ENCODE measurements at regions not wholly inside any gene's neighbourhood (a gene's known extent, or its start where the extent isn't known, plus 50 kb on each side); places are given as distances from the start of the nearest gene placed in this dataset.

GRCh38 chr6:167472148-167472547 lies 147.3 kb downstream of the TTLL2 start:
- ChIA-PET POLR2A (no interaction called here), CTCF (no interaction called here)
- Histone ChIP-seq H2AFZ (ENCODE audit: low read depth) (no peak overlapping the region), H3K4me3 (ENCODE audit: low read depth in 2 of 2, low read length in 1 of 2) (no peak overlapping the region), H3K27ac (ENCODE audit: low read depth in 2 of 2, low read length in 1 of 2) (no peak overlapping the region), H3K9ac (no peak overlapping the region), H3K27me3 (ENCODE audit: insufficient read depth) (no peaks in the 10 kb centered on the region), H4K20me1 (ENCODE audit: insufficient read depth) (no peaks in the 10 kb centered on the region), H3K9me2 (no peaks in the 10 kb centered on the region), H3K4me2 (no peak overlapping the region), H3K79me2 (ENCODE audit: insufficient read depth) (no peaks in the 10 kb centered on the region), H3K4me1 (ENCODE audit: control insufficient read depth in 1 of 2, insufficient read depth in 2 of 2, low read depth in 1 of 2, low read length in 1 of 2) (no peaks in the 10 kb centered on the region; a peak in 1 of 4 replicates), H3K9me3 (no peaks in the 10 kb centered on the region), H3F3A (replicated peaks; ENCODE audit: insufficient read depth) (no peaks in the 10 kb centered on the region), H3K36me3 (replicated peaks in 1 of 2; ENCODE audit: control insufficient read depth in 1 of 2, insufficient read depth in 2 of 2, low read length in 1 of 2) (no peaks in the 10 kb centered on the region)
- DNase-seq: no peak
- WGBS (ENCODE audit: low lambda C conversion rate): 77% methylated on average over 4 of the region's 4 CpGs
- TF ChIP-seq RCOR1 (IDR thresholded peaks at IDR 0.05; ENCODE audit: low read length) (no peak), MXI1 (IDR thresholded peaks at IDR 0.05; ENCODE audit: low read depth, low read length) (no peak), USF2 (IDR thresholded peaks at IDR 0.05; ENCODE audit: borderline replicate concordance, low read depth, low read length) (no peak), RXRA (IDR thresholded peaks at IDR 0.05; ENCODE audit: borderline replicate concordance, low read depth) (no peak), TEAD4 (IDR thresholded peaks at IDR 0.05; ENCODE audit: borderline replicate concordance, insufficient read depth) (no peak), TAF1 (IDR thresholded peaks at IDR 0.05; ENCODE audit: borderline replicate concordance, low read depth, low read length) (no peak), CHD2 (IDR thresholded peaks at IDR 0.05; ENCODE audit: low read length, partially characterized antibody) (no peak), FOXM1 (IDR thresholded peaks at IDR 0.05; ENCODE audit: low read depth) (no peak), NRF1 (IDR thresholded peaks at IDR 0.05; ENCODE audit: low read depth, low read length) (no peak), FOXJ3 (CRISPR knock-in tag; IDR thresholded peaks at IDR 0.05) (no peak), ZBTB33 (IDR thresholded peaks at IDR 0.05; ENCODE audit: borderline replicate concordance, low read depth) (no peak), USF1 (IDR thresholded peaks at IDR 0.05; ENCODE audit: borderline replicate concordance, low read depth) (no peak), POLR2AphosphoS5 (IDR thresholded peaks at IDR 0.05; ENCODE audit: low read depth, low read length) (no peak)

- no peak overlapping the region for H3K4me2 ChIP-seq
- H3K36me3 ChIP-seq (replicated peaks in 1 of 2; ENCODE audit: control insufficient read depth in 1 of 2, insufficient read depth in 2 of 2, low read length in 1 of 2): no peaks in the 10 kb centered on the region
- POLR2A ChIA-PET: no interaction called here
- H3K27ac ChIP-seq (ENCODE audit: low read depth in 2 of 2, low read length in 1 of 2): no peak overlapping the region
- no peaks in the 10 kb centered on the region for H3K27me3 ChIP-seq (ENCODE audit: insufficient read depth)
- no peaks in the 10 kb centered on the region for H4K20me1 ChIP-seq (ENCODE audit: insufficient read depth)
- TF ChIP-seq MXI1 (IDR thresholded peaks at IDR 0.05; ENCODE audit: low read depth, low read length) (no peak), RCOR1 (IDR thresholded peaks at IDR 0.05; ENCODE audit: low read length) (no peak), POLR2AphosphoS5 (IDR thresholded peaks at IDR 0.05; ENCODE audit: low read depth, low read length) (no peak), SIN3A (IDR thresholded peaks at IDR 0.05; ENCODE audit: borderline replicate concordance, low read depth, low read length) (no peak), EP300 (IDR thresholded peaks at IDR 0.05; ENCODE audit: borderline replicate concordance in 1 of 2, low read depth in 1 of 2, low read length in 1 of 2) (no peak), TEAD4 (IDR thresholded peaks at IDR 0.05; ENCODE audit: borderline replicate concordance, insufficient read depth) (no peak), USF1 (IDR thresholded peaks at IDR 0.05; ENCODE audit: borderline replicate concordance, low read depth) (no peak), TCF12 (IDR thresholded peaks at IDR 0.05) (no peak), TAF1 (IDR thresholded peaks at IDR 0.05; ENCODE audit: borderline replicate concordance, low read depth, low read length) (no peak), FOXM1 (IDR thresholded peaks at IDR 0.05; ENCODE audit: low read depth) (no peak), JUND (IDR thresholded peaks at IDR 0.05) (no peak), CHD2 (IDR thresholded peaks at IDR 0.05; ENCODE audit: low read length, partially characterized antibody) (no peak), EZH2phosphoT487 (IDR thresholded peaks at IDR 0.05; ENCODE audit: borderline replicate concordance, low read depth) (no peak), NFIC (IDR thresholded peaks at IDR 0.05; ENCODE audit: borderline replicate concordance) (no peak), RFX5 (IDR thresholded peaks at IDR 0.05; ENCODE audit: low read length) (no peak), GABPA (IDR thresholded peaks at IDR 0.05; ENCODE audit: low read depth) (no peak), CTCF (IDR thresholded peaks at IDR 0.05) (no peak), ELF1 (IDR thresholded peaks at IDR 0.05) (no peak)
- H3K9me2 ChIP-seq: no peaks in the 10 kb centered on the region
- WGBS (ENCODE audit: low lambda C conversion rate): 40% methylated on average over 1 of the region's 1 CpG
- CTCF ChIA-PET: no interaction called here
- H3K4me3 ChIP-seq (ENCODE audit: low read depth in 2 of 2, low read length in 1 of 2): no peak overlapping the region
- H3K4me1 ChIP-seq (ENCODE audit: control insufficient read depth in 1 of 2, insufficient read depth in 2 of 2, low read depth in 1 of 2, low read length in 1 of 2): no peaks in the 10 kb centered on the region; a peak in 1 of 4 replicates
- H3K79me2 ChIP-seq (ENCODE audit: insufficient read depth): no peaks in the 10 kb centered on the region
- no peak overlapping the region for H3K9ac ChIP-seq
- H3K9me3 ChIP-seq: no peaks in the 10 kb centered on the region
- H3F3A ChIP-seq (replicated peaks; ENCODE audit: insufficient read depth): no peaks in the 10 kb centered on the region
- no peak overlapping the region for H2AFZ ChIP-seq (ENCODE audit: low read depth)
- DNase-seq: no peak
Observed at GRCh38 chr6:167472880-167473279, 148.0 kb downstream of the TTLL2 start.

All from SK-N-SH (cell line).